SK-N-SH treated with all-trans-retinoic acid at 6 μM for 48 hours (cell line): ENCODE measurements at regions not wholly inside any gene's neighbourhood (a gene's known extent, or its start where the extent isn't known, plus 50 kb on each side); places are given as distances from the start of the nearest gene placed in this dataset.

Experiments
- ATAC-seq: fragments of 200-7000 bp; cut with Tn5 transposase; 3 replicates; pipeline ENCODE4 v1.9.1; 2020; ENCODE audit warnings: mild to moderate bottlenecking, moderate library complexity
- ARNTL ChIP-seq: fragments of 450-650 bp; formaldehyde crosslinking; IDR thresholded peaks from 2 replicates; pipeline ENCODE4 v1.5.0; 2020; ENCODE audit warnings: low read depth, mild to moderate bottlenecking, moderate library complexity, borderline replicate concordance
- BACH2 ChIP-seq: fragments of 250-450 bp; sonication (Bioruptor Pico); IDR thresholded peaks from 2 replicates; pipeline ENCODE4 v1.9.0; 2021; ENCODE audit warnings: mild to moderate bottlenecking, borderline replicate concordance
- CSDC2 ChIP-seq: fragments of 250-450 bp; sonication (Bioruptor Pico); IDR thresholded peaks from 2 replicates; pipeline ENCODE4 v1.5.0; 2020; ENCODE audit warnings: mild to moderate bottlenecking, moderate library complexity
- CSRNP3 ChIP-seq: fragments of 250-450 bp; sonication (Bioruptor Pico); IDR thresholded peaks from 2 replicates; pipeline ENCODE4 v1.5.1; 2021; ENCODE audit warnings: mild to moderate bottlenecking, moderate library complexity
- ESRRG ChIP-seq: fragments of 250-450 bp; sonication (Bioruptor Pico); IDR thresholded peaks from 2 replicates; pipeline ENCODE4 v1.6.1; 2021; ENCODE audit warnings: mild to moderate bottlenecking
- GLIS3 ChIP-seq: fragments of 250-450 bp; sonication (Bioruptor Pico); IDR thresholded peaks from 2 replicates; pipeline ENCODE4 v1.5.0; 2020; ENCODE audit warnings: mild to moderate bottlenecking, moderate library complexity
- ISL1 ChIP-seq: fragments of 250-450 bp; sonication (Bioruptor Pico); IDR thresholded peaks from 2 replicates; pipeline ENCODE4 v2.1.2; 2022; ENCODE audit warnings: mild to moderate bottlenecking, moderate library complexity
- PPARA ChIP-seq: fragments of 250-450 bp; sonication (Bioruptor Pico); IDR thresholded peaks from 2 replicates; pipeline ENCODE4 v1.5.0; 2020; ENCODE audit warnings: mild to moderate bottlenecking, borderline replicate concordance
- RARB ChIP-seq: fragments of 250-450 bp; sonication (Bioruptor Pico); IDR thresholded peaks from 2 replicates; pipeline ENCODE4 v1.8.0; 2021; ENCODE audit warnings: mild to moderate bottlenecking, moderate library complexity
- SNAI2 ChIP-seq: fragments of 250-450 bp; sonication (Bioruptor Pico); IDR thresholded peaks from 2 replicates; pipeline ENCODE4 v1.5.0; 2020; ENCODE audit warnings: mild to moderate bottlenecking, moderate library complexity
- TOX ChIP-seq: fragments of 250-450 bp; sonication (Bioruptor Pico); IDR thresholded peaks from 2 replicates; pipeline ENCODE4 v1.8.0; 2021; ENCODE audit warnings: mild to moderate bottlenecking, moderate library complexity, borderline replicate concordance
- ZC3H10 ChIP-seq: fragments of 250-450 bp; sonication (Bioruptor Pico); IDR thresholded peaks from 2 replicates; pipeline ENCODE4 v1.5.1; 2021; ENCODE audit warnings: mild to moderate bottlenecking, moderate library complexity
- ZFP3 ChIP-seq: fragments of 250-450 bp; sonication (Bioruptor Pico); IDR thresholded peaks from 2 replicates; pipeline ENCODE4 v1.5.0; 2020; ENCODE audit warnings: mild to moderate bottlenecking, moderate library complexity
- ZFP30 ChIP-seq: fragments of 450-650 bp; formaldehyde crosslinking; IDR thresholded peaks from 2 replicates; pipeline ENCODE4 v1.5.0; 2022; ENCODE audit warnings: mild to moderate bottlenecking, moderate library complexity
- ZNF565 ChIP-seq: fragments of 450-650 bp; formaldehyde crosslinking; conservative IDR thresholded peaks from 2 replicates; pipeline ENCODE4 v1.5.0; 2020; ENCODE audit warnings: low read depth, mild to moderate bottlenecking, moderate library complexity
- ZNF70 ChIP-seq: fragments of 450-650 bp; formaldehyde crosslinking; IDR thresholded peaks from 2 replicates; pipeline ENCODE4 v1.5.0; 2020; ENCODE audit warnings: mild to moderate bottlenecking, moderate library complexity
- ZNF8 ChIP-seq: fragments of 450-650 bp; formaldehyde crosslinking; IDR thresholded peaks from 2 replicates; pipeline ENCODE4 v1.5.0; 2020; ENCODE audit warnings: mild to moderate bottlenecking, moderate library complexity
- TF ChIP-seq, protein P1 (sequence below): fragments of 250-450 bp; sonication (Bioruptor Pico); IDR thresholded peaks from 2 replicates; pipeline ENCODE4 v1.8.0; 2021; ENCODE audit warnings: low read depth, mild to moderate bottlenecking, moderate library complexity, borderline replicate concordance
- TF ChIP-seq, protein P2 (sequence below): fragments of 250-450 bp; sonication (Bioruptor Pico); IDR thresholded peaks from 2 replicates; pipeline ENCODE4 v1.5.1; 2020; ENCODE audit warnings: low read depth, mild to moderate bottlenecking, moderate library complexity
- TF ChIP-seq, protein P3 (sequence below): fragments of 250-450 bp; sonication (Bioruptor Pico); IDR thresholded peaks from 2 replicates; pipeline ENCODE4 v1.8.0; 2020; ENCODE audit warnings: mild to moderate bottlenecking, moderate library complexity, borderline replicate concordance

- no peak for ATAC-seq
- TF ChIP-seq ZC3H10 (no peak), SNAI2 (CRISPR knock-in tag) (no peak), ZNF8 (no peak), ZFP3 (no peak), ISL1 (CRISPR knock-in tag) (no peak), GLIS3 (CRISPR knock-in tag) (no peak), PPARA (CRISPR knock-in tag) (no peak)
- TF ChIP-seq, protein P1, sequence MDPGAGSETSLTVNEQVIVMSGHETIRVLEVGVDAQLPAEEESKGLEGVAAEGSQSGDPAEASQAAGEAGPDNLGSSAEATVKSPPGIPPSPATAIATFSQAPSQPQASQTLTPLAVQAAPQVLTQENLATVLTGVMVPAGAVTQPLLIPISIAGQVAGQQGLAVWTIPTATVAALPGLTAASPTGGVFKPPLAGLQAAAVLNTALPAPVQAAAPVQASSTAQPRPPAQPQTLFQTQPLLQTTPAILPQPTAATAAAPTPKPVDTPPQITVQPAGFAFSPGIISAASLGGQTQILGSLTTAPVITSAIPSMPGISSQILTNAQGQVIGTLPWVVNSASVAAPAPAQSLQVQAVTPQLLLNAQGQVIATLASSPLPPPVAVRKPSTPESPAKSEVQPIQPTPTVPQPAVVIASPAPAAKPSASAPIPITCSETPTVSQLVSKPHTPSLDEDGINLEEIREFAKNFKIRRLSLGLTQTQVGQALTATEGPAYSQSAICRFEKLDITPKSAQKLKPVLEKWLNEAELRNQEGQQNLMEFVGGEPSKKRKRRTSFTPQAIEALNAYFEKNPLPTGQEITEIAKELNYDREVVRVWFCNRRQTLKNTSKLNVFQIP (CRISPR knock-in tag), result no peak
- TF ChIP-seq, protein P2, sequence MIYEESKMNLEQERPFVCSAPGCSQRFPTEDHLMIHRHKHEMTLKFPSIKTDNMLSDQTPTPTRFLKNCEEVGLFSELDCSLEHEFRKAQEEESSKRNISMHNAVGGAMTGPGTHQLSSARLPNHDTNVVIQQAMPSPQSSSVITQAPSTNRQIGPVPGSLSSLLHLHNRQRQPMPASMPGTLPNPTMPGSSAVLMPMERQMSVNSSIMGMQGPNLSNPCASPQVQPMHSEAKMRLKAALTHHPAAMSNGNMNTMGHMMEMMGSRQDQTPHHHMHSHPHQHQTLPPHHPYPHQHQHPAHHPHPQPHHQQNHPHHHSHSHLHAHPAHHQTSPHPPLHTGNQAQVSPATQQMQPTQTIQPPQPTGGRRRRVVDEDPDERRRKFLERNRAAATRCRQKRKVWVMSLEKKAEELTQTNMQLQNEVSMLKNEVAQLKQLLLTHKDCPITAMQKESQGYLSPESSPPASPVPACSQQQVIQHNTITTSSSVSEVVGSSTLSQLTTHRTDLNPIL (CRISPR knock-in tag), result no peak
Measured at GRCh38 chr18:69143084-69143483, 257.6 kb upstream of the DOK6 start.

GRCh38 chr18:69152436-69152835, 248.3 kb upstream of the DOK6 start:
- no peak for ATAC-seq
- TF ChIP-seq CSDC2 (CRISPR knock-in tag) (no peak), ZC3H10 (no peak), ZNF8 (no peak), CSRNP3 (CRISPR knock-in tag) (no peak)
- TF ChIP-seq, protein P3, sequence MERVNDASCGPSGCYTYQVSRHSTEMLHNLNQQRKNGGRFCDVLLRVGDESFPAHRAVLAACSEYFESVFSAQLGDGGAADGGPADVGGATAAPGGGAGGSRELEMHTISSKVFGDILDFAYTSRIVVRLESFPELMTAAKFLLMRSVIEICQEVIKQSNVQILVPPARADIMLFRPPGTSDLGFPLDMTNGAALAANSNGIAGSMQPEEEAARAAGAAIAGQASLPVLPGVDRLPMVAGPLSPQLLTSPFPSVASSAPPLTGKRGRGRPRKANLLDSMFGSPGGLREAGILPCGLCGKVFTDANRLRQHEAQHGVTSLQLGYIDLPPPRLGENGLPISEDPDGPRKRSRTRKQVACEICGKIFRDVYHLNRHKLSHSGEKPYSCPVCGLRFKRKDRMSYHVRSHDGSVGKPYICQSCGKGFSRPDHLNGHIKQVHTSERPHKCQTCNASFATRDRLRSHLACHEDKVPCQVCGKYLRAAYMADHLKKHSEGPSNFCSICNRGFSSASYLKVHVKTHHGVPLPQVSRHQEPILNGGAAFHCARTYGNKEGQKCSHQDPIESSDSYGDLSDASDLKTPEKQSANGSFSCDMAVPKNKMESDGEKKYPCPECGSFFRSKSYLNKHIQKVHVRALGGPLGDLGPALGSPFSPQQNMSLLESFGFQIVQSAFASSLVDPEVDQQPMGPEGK, result no peak
- TF ChIP-seq, protein P2 (CRISPR knock-in tag), result no peak

DNA sequence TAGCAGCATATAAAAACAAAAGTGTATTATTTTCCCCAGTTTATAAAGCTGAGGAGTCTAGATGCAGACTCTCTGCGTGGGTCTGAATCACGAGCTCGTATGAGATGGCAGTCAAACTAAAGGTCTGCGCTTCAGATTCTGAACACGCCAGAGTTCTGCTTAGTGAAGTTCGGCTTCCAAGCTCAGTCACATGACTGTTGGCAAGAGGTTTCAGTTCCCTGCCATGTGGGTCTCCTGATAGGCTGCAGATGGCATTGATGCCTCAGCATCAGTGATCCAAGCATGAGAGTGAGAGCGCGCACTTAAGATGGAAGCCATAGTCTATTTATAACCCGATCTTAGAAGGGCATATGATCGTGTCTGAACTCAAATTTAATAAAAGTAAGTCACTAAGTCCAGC, 242.8 kb upstream of the DOK6 start:
- no peak for TF ChIP-seq ISL1 (CRISPR knock-in tag)
- TF ChIP-seq ZNF565 (CRISPR knock-in tag), result no peak
- TF ChIP-seq ZFP3, result no peak
- ATAC-seq, result no peak

GRCh38 chr18:69158944-69159343, 241.7 kb upstream of the DOK6 start:
- no peak for TF ChIP-seq ESRRG (CRISPR knock-in tag)
- TF ChIP-seq GLIS3 (CRISPR knock-in tag), result no peak
- no peak for TF ChIP-seq BACH2 (CRISPR knock-in tag)
- TF ChIP-seq CSDC2 (CRISPR knock-in tag), result no peak
- no peak for ATAC-seq

- peak; percentile 80 for ATAC-seq
- TF ChIP-seq ZC3H10 (no peak), ZNF8 (no peak), ZNF565 (CRISPR knock-in tag) (no peak), ARNTL (CRISPR knock-in tag) (no peak), RARB (CRISPR knock-in tag) (no peak), SNAI2 (CRISPR knock-in tag) (no peak), ZNF70 (no peak), TOX (CRISPR knock-in tag) (no peak), CSDC2 (CRISPR knock-in tag) (no peak), CSRNP3 (CRISPR knock-in tag) (no peak), ZFP30 (CRISPR knock-in tag) (no peak)
- TF ChIP-seq, protein P3, result no peak
Measured at GRCh38 chr18:69161383-69162028, 239.2 kb upstream of the DOK6 start.
